Ammon's horn (tissue), 1 donor: ENCODE measurements at regions not wholly inside any gene's neighbourhood (a gene's known extent, or its start where the extent isn't known, plus 50 kb on each side); places are given as distances from the start of the nearest gene placed in this dataset.
"Not testable (repeated sequence)": the region's sequence is repeated elsewhere in the genome, so short reads cannot be mapped to it uniquely, and the experiment has no call there.

Source experiments
- DNase-seq: peaks from one replicate; pipeline ENCODE4 v3.0.0-alpha.2; 2016; ENCODE audit warnings: low spot score

- DNase-seq: no peak
Measured at GRCh38 chr12:73699318-73699717, 838.3 kb upstream of the ATXN7L3B start.

DNA sequence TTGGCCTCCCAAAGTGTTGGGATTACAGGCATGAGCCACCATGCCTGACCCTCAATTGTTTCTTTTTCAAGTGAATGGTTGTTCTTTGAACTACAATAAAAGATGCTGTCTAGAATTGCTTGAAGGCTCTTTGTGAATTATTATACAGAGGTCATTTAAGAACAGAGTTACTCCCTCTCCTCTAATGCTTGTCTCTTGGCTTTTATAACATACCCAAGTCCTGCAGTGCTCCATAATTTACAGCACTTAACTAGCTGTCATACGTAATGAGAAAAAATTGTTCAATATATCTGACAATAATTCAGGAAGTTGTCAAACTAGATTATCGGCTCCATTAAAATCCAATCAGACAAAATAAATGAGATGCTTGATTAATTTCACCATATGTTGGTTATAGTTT is 823.0 kb upstream of the ATXN7L3B start:
- DNase-seq: no peak

DNA sequence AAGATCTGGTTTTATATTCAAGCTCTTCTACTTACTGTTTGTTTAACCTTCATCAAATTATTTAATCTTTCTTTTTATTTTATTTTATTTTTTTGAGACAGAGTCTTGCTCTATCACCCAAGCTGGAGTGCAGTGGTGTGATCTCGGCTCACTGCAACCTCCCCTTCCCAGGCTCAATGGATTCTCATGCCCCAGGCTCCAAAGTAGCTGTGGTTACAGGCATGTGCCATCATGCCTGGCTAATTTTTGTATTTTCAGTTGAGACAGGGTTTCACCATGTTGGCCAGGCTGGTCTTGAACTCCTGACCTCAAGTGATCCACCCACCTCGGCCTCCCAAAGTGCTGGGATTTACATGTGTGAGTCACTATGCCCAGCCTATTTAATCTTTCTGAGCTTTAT is 821.5 kb upstream of the ATXN7L3B start:
- not testable (repeated sequence) for DNase-seq

GRCh38 chr12:73719223-73719622 is 818.4 kb upstream of the ATXN7L3B start:
- DNase-seq: no peak

DNA sequence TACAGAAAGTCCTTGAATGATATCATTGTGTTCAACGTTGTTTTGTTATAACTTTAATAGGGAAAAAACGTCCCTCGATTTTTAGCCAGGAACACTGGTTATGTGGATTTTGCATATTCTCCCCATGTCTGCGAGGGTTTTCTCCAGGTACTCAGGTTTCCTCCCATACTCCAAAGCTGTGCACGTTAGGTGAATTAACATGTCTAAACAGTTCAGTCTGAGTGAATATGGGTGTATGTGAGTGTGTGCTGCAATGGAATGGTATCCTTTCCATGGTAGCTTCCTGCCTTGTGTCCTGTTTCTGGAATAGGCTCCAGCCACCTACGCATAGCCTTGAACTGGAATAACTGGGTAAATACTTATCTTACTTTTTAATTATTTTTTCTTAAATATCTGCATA is 810.8 kb upstream of the ATXN7L3B start:
- no peak for DNase-seq

- DNase-seq: no peak
Measured at GRCh38 chr12:73731658-73732057, 806.0 kb upstream of the ATXN7L3B start.

GRCh38 chr12:73769337-73769736 is 768.3 kb upstream of the ATXN7L3B start:
- DNase-seq: no peak

DNA sequence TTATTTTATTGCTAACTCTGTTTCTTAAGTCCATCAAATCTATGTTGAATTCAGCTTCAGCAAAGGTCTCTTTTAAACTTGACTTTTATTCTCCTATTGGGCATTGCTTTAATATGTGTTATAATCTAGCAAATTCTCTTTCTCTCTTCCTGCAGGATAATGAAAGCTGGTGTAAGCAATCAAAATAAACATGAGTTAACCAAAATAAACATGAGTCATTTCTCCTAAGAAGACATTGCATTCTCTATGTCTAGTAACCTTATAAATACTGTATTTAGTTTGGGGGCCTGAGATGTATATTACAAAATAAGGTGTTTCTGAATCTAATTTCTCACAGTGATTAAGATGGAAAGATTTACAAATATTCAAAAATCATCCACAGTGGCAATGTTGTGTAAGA is 739.1 kb upstream of the ATXN7L3B start:
- DNase-seq: no peak

DNA sequence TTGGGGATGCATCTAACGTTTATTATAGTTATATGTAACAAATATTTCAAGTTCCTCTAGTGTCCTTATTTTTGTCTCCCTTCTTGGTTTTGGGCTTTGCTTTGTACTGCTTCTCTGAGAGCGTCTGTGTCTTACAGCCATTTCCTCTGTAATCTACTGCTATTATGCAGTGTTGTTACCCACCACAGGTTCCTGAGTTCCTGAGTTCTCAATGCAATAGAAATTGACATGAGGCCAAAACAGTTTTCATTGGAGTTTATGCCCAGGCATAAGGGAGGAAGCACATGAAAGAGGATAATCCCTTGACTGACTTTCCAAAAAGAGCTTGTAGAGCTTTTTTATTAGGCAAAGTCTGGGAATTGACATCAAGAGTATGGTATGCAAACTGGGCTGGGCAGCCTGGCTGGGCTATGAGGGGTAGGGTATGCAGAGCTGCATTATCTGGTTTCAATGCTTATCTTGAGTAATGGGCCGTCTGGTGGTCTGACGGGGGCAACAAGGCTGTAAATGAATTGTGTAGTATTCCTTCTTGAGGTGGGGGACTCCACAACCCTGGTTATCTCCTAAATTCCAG is 722.5 kb upstream of the ATXN7L3B start:
- DNase-seq: no peak

- DNase-seq: no peak
Measured at GRCh38 chr12:73817161-73817560, 720.5 kb upstream of the ATXN7L3B start.

- DNase-seq: no peak
Measured at GRCh38 chr12:73833746-73834145, 703.9 kb upstream of the ATXN7L3B start.

- no peak for DNase-seq
Measured at GRCh38 chr12:73841963-73842362, 695.7 kb upstream of the ATXN7L3B start.

DNA sequence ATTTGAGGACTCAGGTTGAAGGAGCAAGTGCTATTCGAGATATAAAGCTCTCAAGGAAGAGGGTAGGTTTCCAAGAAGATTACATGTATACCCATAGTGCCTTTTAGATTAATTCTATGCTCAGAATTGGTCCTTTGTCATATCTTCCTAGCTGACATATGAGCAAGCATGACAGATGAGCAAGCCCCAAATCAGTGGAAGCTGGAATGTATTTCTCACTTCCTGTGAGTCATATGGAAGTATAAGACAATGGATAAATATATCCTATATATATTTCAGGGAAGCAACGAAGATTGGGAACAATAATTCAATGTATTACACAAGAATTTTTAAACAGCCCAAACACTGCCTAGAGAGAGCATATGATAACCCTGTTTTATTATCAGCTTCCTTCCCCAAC is 674.1 kb upstream of the ATXN7L3B start:
- no peak for DNase-seq

DNA sequence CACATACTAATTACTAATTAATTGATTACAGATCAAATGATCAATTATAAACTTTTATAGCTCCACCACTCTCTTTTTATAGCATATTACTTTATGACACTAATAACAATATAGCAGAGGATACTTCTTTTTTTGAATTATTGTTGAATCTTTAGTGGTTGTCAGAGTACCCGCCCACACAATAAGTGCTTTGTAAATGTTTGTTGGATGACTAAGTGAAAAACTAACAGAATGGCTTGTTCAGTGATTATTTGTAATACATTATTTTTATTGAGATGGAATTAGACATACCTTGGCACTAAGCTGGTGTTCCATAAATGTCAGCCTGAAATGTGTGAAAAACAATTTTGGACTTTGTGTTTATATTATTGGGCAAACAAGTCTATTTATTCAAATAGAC is 670.5 kb upstream of the ATXN7L3B start:
- no peak for DNase-seq

- not testable (repeated sequence) for DNase-seq
Measured at GRCh38 chr12:73877291-73877690, 660.3 kb upstream of the ATXN7L3B start.

- DNase-seq: no peak
Measured at GRCh38 chr12:73892201-73892600, 645.4 kb upstream of the ATXN7L3B start.

GRCh38 chr12:73898645-73899044 is 639.0 kb upstream of the ATXN7L3B start:
- DNase-seq: no peak

DNA sequence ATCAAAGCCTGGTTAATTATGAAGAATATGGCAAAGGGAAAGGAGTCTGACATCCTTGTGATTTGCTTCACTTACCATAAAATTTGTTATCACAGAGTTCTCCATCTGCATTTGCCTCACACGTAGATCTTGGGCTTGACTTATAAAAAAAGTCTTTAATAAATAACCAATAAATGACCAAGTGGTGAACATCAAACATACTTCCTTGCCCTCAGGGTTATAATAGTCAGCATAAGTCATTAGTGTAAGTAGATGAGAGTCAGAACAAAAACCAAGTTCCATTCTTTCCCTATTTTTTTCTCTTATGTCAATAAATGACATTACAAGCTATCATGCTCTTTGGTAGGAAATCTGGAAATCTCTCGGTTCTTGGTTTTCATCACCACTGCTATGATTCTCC is 635.4 kb upstream of the ATXN7L3B start:
- DNase-seq: no peak

- DNase-seq: no peak
Measured at GRCh38 chr12:73906757-73907156, 630.9 kb upstream of the ATXN7L3B start.

GRCh38 chr12:73935817-73936216 is 601.8 kb upstream of the ATXN7L3B start:
- peak; percentile 17 for DNase-seq

DNA sequence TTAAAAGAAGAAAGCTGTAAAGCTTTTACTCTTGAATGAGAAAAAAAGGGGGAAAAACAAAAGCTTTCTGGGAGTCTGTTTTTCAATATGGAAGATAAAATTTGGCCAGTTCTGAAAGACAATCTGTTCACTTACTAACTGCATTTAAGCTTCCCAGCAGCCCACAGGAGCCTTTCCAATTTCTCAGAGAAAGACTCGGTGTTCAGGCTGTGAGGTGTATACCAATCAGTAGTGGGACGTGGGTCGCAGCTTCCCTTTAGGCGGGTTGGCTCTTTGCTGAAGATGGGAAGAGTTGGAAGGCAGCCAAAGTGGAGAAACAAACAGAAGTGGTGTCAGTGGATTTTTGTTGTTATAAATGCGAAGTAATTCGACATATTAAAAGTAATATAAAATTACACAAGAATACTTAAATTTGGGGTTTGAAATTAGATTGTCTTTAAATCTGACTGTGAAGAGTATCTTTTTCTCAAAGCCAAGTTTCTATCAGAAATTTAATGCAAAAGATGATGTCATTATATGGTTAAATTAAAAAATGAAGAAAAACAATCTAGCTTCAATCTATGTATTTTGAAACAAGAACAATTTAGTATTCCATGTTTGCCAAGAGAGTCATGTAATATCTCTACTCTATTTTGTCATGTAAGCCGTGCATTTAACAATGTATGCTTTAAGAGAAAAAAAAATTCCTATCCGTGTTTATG is 590.2 kb upstream of the ATXN7L3B start:
- DNase-seq: peak; percentile 15

DNA sequence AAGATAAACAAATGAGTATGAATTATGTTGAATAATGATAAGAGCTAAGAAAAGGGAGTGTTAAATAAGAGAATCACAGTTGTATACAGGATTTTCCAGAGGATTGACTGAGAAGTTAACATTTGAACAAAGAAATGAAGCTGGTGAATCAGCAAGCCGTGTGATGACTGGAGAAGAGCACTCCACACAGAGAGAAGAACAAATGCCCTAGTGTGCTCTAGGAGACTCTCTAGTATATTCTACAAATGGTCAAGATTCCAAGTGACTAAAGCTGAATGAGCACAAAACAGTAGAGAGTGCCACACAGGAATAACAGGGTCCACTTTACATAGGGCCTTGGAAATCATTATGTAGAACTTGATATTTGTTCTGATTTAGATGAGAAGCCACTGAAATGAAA is 587.1 kb upstream of the ATXN7L3B start:
- DNase-seq: peak; percentile 25

- DNase-seq: peak; percentile 20
Measured at GRCh38 chr12:73951956-73952703, 585.5 kb upstream of the ATXN7L3B start.
